ENCODE measurements at regions not wholly inside any gene's neighbourhood (a gene's known extent, or its start where the extent isn't known, plus 50 kb on each side); places are given as distances from the start of the nearest gene placed in this dataset.

- Mint-ChIP-seq H3K4me3 (no peak overlapping the region), H3K27ac (peak overlapping the region in 1 of 2 donors; percentile 81), H3K27me3 (peaks cover 21% of the 10 kb centered on the region), H3K4me1 (no peaks in the 10 kb centered on the region), H3K9me3 (no peaks in the 10 kb centered on the region)
- ATAC-seq (no peak), DNase-seq (no peak)
These were observed 130.8 kb downstream of the IRS2 start for GRCh38 chr13:109655611-109656010.

- H3K27me3 Mint-ChIP-seq: peaks cover 21% of the 10 kb centered on the region
- no peaks in the 10 kb centered on the region for H3K9me3 Mint-ChIP-seq
- H3K27ac Mint-ChIP-seq: no peak overlapping the region
- no peaks in the 10 kb centered on the region for H3K4me1 Mint-ChIP-seq
- ATAC-seq (no peak), DNase-seq (no peak)
- H3K4me3 Mint-ChIP-seq: no peak overlapping the region
These were observed 131.2 kb downstream of the IRS2 start for GRCh38 chr13:109655206-109655600.

- ATAC-seq (no peak), DNase-seq (no peak)
- no peaks in the 10 kb centered on the region for H3K9me3 Mint-ChIP-seq
- peak overlapping the region in 1 of 2 donors; percentile 1 for H3K27ac Mint-ChIP-seq
- no peaks in the 10 kb centered on the region for H3K4me1 Mint-ChIP-seq
- H3K27me3 Mint-ChIP-seq: peaks cover 18% of the 10 kb centered on the region
- H3K4me3 Mint-ChIP-seq: no peak overlapping the region
These were observed 131.8 kb downstream of the IRS2 start for GRCh38 chr13:109654341-109655205.

DNA sequence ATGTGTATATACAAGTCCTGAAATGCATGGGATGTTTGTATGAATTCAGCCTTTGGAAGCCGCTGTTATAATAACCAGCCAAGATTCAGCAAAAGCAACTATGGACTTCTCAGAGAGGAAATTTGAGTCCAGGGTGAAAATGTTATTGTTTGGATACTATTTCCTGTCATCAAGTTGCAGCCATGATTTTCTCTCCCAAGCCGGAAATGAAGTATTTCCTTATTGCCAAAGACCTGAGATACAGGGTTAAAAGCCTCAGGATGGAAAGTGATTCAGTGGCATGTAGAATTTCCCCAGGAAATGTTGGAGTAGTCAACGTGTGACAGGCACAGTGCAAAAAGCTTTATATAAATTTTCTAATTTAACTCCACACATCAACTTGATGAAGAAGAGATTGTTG lies 133.9 kb downstream of the IRS2 start:
- peaks cover 10% of the 10 kb centered on the region for H3K27me3 Mint-ChIP-seq
- H3K27ac Mint-ChIP-seq: no peak overlapping the region

GRCh38 chr13:109651854-109652253 lies 134.5 kb downstream of the IRS2 start:
- ATAC-seq (no peak), DNase-seq (no peak)
- Mint-ChIP-seq H3K4me3 (no peak overlapping the region), H3K27ac (no peak overlapping the region), H3K4me1 (no peaks in the 10 kb centered on the region), H3K27me3 (peaks cover 10% of the 10 kb centered on the region), H3K9me3 (no peaks in the 10 kb centered on the region)

More for the DNA sequence above, 133.9 kb downstream of the IRS2 start:
- DNase-seq: no peak
- H3K4me3 Mint-ChIP-seq: no peak overlapping the region
- no peaks in the 10 kb centered on the region for H3K9me3 Mint-ChIP-seq
- no peaks in the 10 kb centered on the region for H3K4me1 Mint-ChIP-seq
- no peak for ATAC-seq

DNA sequence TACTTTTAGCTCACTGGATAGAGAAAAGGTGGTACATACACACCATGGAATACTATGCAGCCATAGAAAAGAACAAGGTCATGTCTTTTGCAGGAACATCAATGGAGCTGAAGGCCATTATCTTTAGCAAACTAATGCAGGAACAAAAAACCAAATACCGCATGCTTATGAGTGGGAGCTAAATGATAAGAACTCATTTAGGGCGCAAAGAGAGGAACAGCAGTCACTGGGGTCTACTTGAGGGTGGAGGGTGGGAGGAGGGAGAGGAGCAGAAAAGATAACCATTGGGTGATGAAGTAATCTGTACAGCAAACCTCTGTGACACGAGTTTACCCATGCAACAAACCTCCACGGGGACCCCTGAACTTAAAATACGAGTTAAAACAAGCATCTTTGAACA lies 135.1 kb downstream of the IRS2 start:
- no peak for ATAC-seq
- no peaks in the 10 kb centered on the region for H3K9me3 Mint-ChIP-seq
- peaks cover 10% of the 10 kb centered on the region for H3K27me3 Mint-ChIP-seq
- no peak overlapping the region for H3K4me3 Mint-ChIP-seq
- H3K27ac Mint-ChIP-seq: no peak overlapping the region
- DNase-seq: no peak
- no peaks in the 10 kb centered on the region for H3K4me1 Mint-ChIP-seq

GRCh38 chr13:109650861-109651260 lies 135.5 kb downstream of the IRS2 start:
- ATAC-seq (no peak), DNase-seq (no peak)
- Mint-ChIP-seq H3K27ac (no peak overlapping the region), H3K4me3 (no peak overlapping the region), H3K9me3 (no peaks in the 10 kb centered on the region), H3K27me3 (peaks cover 10% of the 10 kb centered on the region), H3K4me1 (no peaks in the 10 kb centered on the region)

DNA sequence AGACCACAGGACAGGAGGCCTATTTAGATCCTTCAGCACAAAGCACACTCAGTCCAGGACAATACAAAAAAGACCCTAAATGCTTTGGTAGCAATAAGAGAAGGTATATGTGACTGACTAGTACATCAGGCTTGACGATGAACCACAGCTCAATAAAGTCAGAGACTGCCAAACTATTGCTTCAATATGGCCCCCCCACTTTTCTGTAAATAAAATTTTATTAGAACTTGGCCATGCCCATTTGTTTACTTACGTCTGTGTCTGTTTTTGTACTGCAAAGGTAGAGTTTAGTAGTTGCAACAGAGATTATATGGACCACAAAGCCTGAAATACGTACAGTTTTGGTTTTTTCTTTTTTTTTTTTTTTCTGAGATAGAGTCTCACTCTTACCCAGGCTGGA lies 136.7 kb downstream of the IRS2 start:
- ATAC-seq (no peak), DNase-seq (no peak)
- H3K4me1 Mint-ChIP-seq: no peaks in the 10 kb centered on the region
- H3K9me3 Mint-ChIP-seq: no peaks in the 10 kb centered on the region
- H3K4me3 Mint-ChIP-seq: no peak overlapping the region
- H3K27ac Mint-ChIP-seq: no peak overlapping the region
- H3K27me3 Mint-ChIP-seq: peaks cover 6% of the 10 kb centered on the region

DNA sequence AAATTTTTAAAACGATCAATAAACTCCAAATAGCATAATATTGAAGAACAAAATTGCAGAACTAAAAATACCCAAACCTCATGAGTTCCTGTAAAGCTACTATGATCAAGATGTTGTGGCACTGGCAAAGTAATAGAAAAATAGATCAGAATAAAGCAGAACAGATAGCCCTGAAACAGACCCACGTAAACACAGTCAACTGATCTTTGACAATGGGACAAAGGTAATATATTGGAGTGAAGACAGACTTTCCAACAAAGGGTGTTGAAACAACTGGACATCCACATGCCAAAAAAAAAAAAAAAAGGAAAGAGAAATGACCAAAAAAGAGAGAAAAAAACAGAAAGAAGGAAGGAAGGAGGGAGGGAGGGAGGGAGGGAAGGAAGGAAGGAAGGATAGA lies 138.7 kb downstream of the IRS2 start:
- ATAC-seq: no peak
- H3K4me3 Mint-ChIP-seq: no peak overlapping the region
- H3K4me1 Mint-ChIP-seq: no peaks in the 10 kb centered on the region
- no peak overlapping the region for H3K27ac Mint-ChIP-seq
- no peaks in the 10 kb centered on the region for H3K27me3 Mint-ChIP-seq
- no peaks in the 10 kb centered on the region for H3K9me3 Mint-ChIP-seq
- DNase-seq: no peak

GRCh38 chr13:109647053-109647452 lies 139.3 kb downstream of the IRS2 start:
- DNase-seq (no peak), ATAC-seq (no peak)
- H3K27ac Mint-ChIP-seq: no peak overlapping the region
- no peaks in the 10 kb centered on the region for H3K4me1 Mint-ChIP-seq
- peaks cover 0 to under 1% of the 10 kb centered on the region in 2 donors for H3K9me3 Mint-ChIP-seq
- no peak overlapping the region for H3K4me3 Mint-ChIP-seq
- H3K27me3 Mint-ChIP-seq: no peaks in the 10 kb centered on the region

GRCh38 chr13:109646423-109646822 lies 140.0 kb downstream of the IRS2 start:
- no peaks in the 10 kb centered on the region for H3K27me3 Mint-ChIP-seq
- no peak overlapping the region for H3K4me3 Mint-ChIP-seq
- H3K27ac Mint-ChIP-seq: no peak overlapping the region
- no peak for ATAC-seq
- H3K9me3 Mint-ChIP-seq: peaks cover 5 to 6% of the 10 kb centered on the region in 2 donors
- no peaks in the 10 kb centered on the region for H3K4me1 Mint-ChIP-seq
- DNase-seq: no peak

GRCh38 chr13:109645831-109646230 lies 140.6 kb downstream of the IRS2 start:
- H3K4me3 Mint-ChIP-seq: no peak overlapping the region
- H3K9me3 Mint-ChIP-seq: peaks cover 10 to 12% of the 10 kb centered on the region in 2 donors
- ATAC-seq: no peak
- no peaks in the 10 kb centered on the region for H3K27me3 Mint-ChIP-seq
- H3K27ac Mint-ChIP-seq: no peak overlapping the region
- DNase-seq: no peak
- no peaks in the 10 kb centered on the region for H3K4me1 Mint-ChIP-seq

GRCh38 chr13:109644956-109645355 lies 141.4 kb downstream of the IRS2 start:
- ATAC-seq (no peak), DNase-seq (no peak)
- Mint-ChIP-seq H3K27ac (no peak overlapping the region), H3K9me3 (peaks cover 19 to 20% of the 10 kb centered on the region in 2 donors), H3K4me3 (no peak overlapping the region), H3K4me1 (no peaks in the 10 kb centered on the region), H3K27me3 (no peaks in the 10 kb centered on the region)

- H3K9me3 Mint-ChIP-seq: peaks cover 20 to 23% of the 10 kb centered on the region in 2 donors
- DNase-seq (no peak), ATAC-seq (no peak)
- no peak overlapping the region for H3K27ac Mint-ChIP-seq
- H3K4me3 Mint-ChIP-seq: no peak overlapping the region
- no peaks in the 10 kb centered on the region for H3K27me3 Mint-ChIP-seq
- H3K4me1 Mint-ChIP-seq: no peaks in the 10 kb centered on the region
These were observed 142.2 kb downstream of the IRS2 start for GRCh38 chr13:109644069-109644750.

GRCh38 chr13:109642358-109642757 lies 144.0 kb downstream of the IRS2 start:
- Mint-ChIP-seq H3K4me3 (no peak overlapping the region), H3K27me3 (no peaks in the 10 kb centered on the region), H3K9me3 (peaks cover 20 to 23% of the 10 kb centered on the region in 2 donors), H3K27ac (no peak overlapping the region), H3K4me1 (no peaks in the 10 kb centered on the region)
- DNase-seq: no peak
- no peak for ATAC-seq

DNA sequence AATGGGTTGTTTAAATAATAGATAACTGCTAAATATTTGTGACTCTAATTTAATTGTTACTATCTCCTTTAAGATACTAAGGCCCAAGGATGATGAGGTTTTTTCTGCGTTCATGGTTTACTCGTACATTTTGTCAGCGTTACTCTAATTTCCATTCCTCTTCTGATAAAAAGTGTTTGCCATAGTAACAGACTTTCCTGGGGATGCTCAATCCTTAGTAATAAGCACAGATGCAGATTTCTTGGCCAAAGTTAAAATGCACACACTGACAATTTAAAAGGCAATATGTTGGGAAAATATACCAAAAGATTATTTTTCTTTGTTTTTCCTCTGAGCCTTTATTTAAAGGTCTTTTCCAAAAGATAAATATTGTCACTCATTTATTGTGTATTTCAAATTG lies 149.6 kb downstream of the IRS2 start:
- no peaks in the 10 kb centered on the region for H3K4me1 Mint-ChIP-seq
- no peak overlapping the region for H3K4me3 Mint-ChIP-seq
- no peak for ATAC-seq
- no peak for DNase-seq
- peaks cover 31 to 36% of the 10 kb centered on the region in 2 donors for H3K9me3 Mint-ChIP-seq
- H3K27ac Mint-ChIP-seq: no peak overlapping the region
- peaks cover 8% of the 10 kb centered on the region for H3K27me3 Mint-ChIP-seq

Measured in stimulated activated naive CD8-positive, alpha-beta T cell treated with anti-CD3 and anti-CD28 coated beads, Interleukin-15, amount 100 ng/mL, for 72 hours (primary cell).